Fibroblast of upper back skin (primary cell): ENCODE measurements at regions not wholly inside any gene's neighbourhood (a gene's known extent, or its start where the extent isn't known, plus 50 kb on each side); places are given as distances from the start of the nearest gene placed in this dataset.
A peak's percentile ranks its signal among the peaks of the same experiment; 100 is the strongest.
"Not testable (repeated sequence)": the region's sequence is repeated elsewhere in the genome, so short reads cannot be mapped to it uniquely, and the experiment has no call there.

Source experiments
- DNase-seq: peaks from one replicate; pipeline ENCODE4 v3.0.0-alpha.2; 2013

DNA sequence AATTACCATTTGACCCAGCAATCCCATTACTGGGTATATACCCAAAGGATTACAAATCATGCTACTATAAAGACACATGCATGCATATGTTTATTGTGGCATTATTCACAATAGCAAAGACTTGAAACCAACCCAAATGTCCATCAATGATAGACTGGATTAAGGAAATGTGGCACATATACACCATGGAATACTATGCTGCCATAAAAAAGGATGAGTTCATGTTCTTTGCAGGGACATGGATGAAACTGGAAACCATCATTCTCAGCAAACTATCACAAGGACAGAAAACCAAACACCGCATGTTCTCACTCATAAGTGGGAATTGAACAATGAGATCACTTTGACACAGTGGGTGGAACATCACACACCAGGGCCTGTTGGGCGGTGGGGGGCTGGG, 83.9 kb upstream of the MAP3K1 start:
- DNase-seq, result not testable (repeated sequence)

- DNase-seq, result no peak
These were observed 85.9 kb upstream of the MAP3K1 start for GRCh38 chr5:56729488-56729887.

- peak; percentile 18 for DNase-seq
These were observed 89.5 kb upstream of the MAP3K1 start for GRCh38 chr5:56725711-56726411.

DNA sequence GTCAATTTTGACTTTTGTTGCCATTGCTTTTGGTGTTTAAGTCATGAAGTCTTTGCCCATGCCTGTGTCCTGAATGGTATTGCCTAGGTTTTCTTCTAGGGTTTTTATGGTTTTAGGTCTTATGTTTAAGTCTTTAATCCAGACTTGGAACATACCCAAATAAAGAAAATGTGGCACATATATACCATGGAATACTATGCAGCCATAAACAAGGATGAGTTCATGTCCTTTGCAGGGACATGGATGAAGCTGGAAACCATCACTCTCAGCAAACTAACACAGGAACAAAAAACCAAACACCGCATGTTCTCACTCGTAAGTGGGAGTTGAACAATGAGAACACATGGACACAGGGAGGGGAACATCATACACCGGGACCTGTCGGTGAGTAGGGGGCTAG, 90.5 kb upstream of the MAP3K1 start:
- not testable (repeated sequence) for DNase-seq

GRCh38 chr5:56722317-56722716, 93.0 kb upstream of the MAP3K1 start:
- no peak for DNase-seq

GRCh38 chr5:56717253-56717987, 97.9 kb upstream of the MAP3K1 start:
- DNase-seq, result no peak

DNA sequence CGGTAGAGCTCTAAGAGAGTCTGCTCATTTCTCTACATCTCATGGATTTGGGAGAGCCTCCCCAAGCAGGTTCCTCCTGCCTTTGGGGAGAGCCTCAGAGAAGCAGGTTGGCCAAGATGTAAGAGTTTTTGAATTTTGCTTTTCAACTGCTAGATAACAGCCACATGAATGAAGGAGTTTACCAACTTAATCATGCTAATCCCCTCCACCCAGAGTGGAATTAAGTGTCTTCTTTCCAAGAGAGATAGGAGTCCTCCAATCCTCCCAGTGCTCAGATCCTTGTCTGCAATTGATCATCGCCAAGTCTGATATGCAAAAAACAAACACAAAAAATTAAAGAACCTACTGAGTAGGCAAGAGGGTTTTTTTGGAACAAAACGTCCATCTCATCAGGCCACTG, 99.4 kb upstream of the MAP3K1 start:
- DNase-seq, result no peak

- DNase-seq, result no peak
These were observed 102.3 kb upstream of the MAP3K1 start for GRCh38 chr5:56712895-56713591.

DNA sequence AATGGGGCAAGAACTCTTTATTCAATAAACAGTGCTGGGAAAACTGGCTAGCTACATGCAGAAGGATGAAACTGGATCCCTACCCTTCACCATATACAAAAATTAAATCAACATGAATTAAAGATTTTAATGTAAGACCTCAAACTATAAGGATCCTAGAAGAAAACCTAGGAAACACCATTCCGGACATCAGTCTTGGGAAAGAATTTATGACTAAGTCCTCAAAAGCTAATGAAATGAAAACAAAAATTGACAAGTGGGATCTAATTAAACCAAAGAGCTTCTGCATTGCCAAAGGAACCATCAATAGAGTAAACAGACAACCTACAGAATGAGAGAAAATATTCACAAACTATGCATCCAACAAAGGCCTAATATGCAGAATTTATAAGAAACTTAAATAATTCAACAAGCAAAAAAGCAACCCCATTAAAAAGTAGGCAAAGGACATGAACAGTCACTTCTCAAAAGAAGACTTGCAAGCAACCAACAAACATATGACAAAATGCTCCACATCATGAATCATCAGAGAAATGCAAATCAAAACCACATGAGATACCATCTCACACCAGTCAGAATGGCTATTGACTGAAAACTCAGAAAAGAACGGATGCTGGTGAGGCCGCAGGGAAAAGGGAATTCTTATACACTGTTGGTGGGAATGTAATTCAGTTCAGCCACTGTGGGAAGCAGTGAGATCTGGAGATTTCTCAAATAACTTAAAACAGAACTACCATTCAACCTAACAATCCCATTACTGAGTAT, 104.3 kb upstream of the MAP3K1 start:
- DNase-seq, result peak; percentile 89

DNA sequence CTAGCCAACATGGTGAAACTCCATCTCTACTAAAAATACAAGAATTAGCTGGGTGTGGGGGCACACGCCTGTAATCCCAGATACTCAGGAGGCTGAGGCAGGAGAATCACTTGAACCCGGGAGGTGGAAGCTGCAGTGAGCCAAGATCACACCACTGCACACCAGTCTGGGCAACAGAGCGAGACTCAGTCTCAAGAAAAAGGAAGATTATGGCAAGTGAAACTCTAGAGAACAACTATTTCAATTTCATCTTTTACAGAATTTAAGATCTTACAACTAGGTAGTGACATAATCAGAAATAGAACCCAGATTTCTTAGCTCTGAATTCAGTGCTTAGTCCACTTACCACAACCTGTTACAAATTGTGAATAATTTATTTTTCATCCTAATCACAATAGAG, 108.8 kb upstream of the MAP3K1 start:
- DNase-seq, result no peak

DNA sequence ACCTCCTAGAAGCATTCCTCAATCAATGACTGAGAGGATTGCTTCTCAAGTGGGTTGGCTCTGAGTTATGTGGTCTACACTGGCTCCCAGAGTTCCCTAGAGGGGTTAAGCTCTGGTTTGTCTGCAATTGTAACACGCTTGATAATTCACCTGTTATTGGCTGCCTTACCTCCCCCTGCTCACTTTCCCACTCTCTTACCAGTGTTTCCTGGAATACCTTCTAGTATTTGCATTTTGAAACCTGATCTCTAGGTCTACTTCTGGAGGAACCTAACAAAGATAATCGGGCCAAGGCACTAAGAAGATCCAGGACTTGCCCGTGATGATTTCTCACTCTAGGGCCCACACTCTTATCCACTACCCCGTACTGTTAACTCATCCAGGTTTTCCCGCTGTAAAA, 110.1 kb upstream of the MAP3K1 start:
- DNase-seq, result no peak

- DNase-seq, result no peak
These were observed 111.4 kb upstream of the MAP3K1 start for GRCh38 chr5:56703952-56704351.

DNA sequence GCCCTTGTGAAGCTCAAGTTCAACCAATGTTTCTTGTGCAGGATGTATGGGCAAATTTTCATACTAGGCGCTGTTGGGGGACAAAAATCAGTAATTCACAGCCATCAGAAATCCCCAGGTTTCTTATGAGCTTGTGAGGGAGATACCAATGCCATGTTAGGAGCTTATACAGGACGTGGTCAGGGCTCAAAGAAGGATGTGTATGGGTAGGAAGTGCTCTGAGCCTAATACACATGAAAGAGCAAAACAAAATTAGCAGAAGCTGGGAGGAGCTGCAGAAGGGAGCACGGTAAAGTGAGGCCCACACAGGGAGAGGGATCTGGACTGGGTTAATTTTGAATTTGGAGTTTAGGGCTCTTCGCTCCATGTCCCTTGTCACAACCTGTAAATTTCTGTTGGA, 114.6 kb upstream of the MAP3K1 start:
- DNase-seq, result no peak

- DNase-seq, result no peak
These were observed 115.8 kb upstream of the MAP3K1 start for GRCh38 chr5:56699538-56699937.

- DNase-seq, result no peak
These were observed 116.6 kb upstream of the MAP3K1 start for GRCh38 chr5:56698463-56699381.

DNA sequence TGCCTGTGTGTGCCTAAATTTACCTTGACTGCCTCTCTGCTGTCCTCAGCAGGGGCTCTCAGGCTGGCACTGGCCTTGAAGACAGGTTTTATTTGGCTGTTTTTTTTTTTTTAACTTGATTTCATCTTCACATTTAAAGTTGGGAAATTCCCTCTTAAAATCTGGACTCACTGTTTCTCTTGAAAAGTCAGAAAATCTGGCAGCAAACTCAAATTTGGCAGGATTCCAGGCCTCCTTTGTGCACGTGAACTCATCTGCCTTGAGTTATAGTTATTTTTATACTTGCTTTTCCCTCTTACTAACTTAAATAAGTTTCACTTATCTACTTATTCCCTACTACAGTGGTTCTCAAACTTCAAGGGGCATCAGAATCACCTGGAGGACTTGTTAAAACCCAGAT, 118.4 kb upstream of the MAP3K1 start:
- DNase-seq, result peak; percentile 70

DNA sequence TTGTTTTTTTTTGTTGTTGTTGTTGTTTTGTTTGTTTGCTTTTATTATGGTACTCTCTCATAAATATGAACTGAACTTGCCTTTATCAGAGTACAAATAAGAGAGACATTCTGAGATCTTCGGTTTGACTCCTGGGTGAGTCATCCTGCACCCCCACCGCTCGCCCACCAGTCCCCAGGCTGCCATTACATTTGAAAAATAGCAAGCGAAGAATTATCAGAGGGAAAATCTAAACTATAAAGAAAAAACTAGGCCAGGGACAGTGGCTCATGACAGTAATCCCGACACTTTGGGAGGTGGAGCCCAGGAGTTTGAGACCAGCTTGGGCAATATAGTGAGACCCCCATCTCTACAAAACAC, 122.1 kb upstream of the MAP3K1 start:
- no peak for DNase-seq

DNA sequence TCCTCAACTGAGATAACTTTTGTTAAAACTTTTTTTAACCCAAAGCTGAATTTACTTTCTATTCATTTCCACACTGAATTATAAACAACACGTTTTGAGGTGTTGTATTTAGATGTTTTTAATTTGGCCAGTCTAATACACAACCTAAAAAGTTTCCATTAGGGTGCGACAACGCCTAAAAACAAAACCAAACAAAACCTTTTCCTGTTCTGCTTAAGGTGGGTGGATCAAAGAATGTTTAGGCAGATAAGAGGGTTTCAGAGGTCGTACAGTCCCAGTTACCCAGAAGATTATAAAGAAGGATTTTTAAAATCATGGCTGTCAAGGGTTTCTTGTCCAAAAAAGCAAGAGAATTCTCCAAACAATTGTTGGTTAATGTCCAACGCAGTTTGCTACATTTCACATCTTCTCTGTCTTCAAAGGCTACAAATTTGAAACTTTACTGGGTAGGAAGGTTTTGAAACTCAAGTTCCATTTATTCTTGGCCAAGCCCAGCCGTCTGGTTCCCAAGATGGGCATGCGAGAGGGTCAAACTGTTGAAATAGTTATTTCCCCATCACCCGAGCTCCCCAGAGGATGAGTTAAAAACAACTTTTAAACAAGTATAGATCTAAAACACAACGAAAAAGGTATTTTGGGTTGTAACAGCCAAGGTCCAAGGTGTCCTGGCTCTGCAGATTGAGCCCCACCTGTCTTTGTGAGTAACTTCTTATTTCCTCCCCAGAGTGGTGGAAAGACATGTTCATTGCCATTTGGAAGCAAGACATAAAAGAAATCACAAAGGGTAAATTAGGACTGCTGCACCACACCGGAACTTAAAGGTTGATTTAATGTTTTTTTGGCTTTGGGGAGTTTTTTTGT, 122.8 kb upstream of the MAP3K1 start:
- DNase-seq, result no peak

DNA sequence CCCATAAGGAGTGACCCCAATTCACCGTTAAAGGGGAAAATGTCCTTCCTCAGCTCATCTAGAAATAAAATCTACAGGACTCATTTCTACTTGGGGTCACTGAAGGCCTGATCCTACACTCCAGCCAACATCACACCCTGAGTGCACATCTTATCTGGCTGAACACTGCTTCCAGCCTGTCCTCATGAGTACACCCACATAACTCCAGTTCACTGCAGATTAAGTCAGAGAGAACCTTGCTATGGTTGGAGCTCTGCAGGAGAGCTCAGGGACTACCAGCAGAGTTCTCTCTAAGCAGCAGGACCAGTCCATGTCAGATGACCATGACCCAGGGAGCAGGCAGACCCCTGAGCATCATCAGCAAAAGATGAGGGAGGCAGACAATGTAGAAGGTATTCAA, 126.9 kb upstream of the MAP3K1 start:
- no peak for DNase-seq

DNA sequence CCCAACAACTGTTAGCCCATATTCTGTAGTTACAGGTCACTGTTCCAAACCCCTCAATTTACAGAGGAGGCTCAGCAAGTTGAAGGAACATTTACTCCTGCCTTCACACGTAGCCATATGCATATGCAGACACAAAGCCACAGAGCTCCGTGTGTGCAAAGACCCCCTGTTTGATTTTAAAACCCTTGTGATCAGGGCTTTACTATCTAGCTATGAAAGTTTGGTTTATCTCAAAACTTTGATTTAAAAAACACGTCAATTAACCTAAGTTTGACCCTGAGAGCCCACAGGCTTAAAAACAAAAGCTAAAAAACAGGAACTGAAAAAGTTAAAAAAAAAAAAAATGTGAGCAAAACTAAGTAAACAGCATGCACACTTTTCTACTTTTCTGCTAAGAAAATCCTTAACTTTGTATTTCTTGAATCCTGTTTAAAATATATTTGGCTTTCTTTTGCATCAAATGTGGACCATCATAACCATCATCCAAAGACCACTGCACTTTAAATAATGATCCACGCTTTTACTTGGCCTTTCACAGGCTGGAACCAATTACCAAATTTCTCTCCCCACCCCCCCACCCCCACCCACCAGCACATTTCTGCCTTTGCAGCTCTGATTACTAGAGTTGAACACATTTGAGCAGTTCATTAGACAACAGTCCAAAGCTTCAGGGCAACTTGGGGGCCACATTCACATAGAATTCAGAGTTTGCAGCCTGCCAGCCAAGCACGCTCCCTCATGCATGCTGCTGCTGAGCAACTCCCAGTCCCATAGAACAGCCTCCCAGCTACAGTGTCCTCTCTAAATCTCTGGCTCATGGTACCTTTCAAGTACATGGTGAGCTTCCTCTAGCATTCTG, 128.8 kb upstream of the MAP3K1 start:
- DNase-seq, result no peak
